NOMO-1 (cell line): ENCODE measurements at regions not wholly inside any gene's neighbourhood (a gene's known extent, or its start where the extent isn't known, plus 50 kb on each side); places are given as distances from the start of the nearest gene placed in this dataset.

ENCODE experiments used
- DNase-seq, 2 experiments: peaks; one replicate each; lab custom pipeline; 2025; ENCODE audit not compliant: unreplicated experiment in 2 of 2; lab: John Stamatoyannopoulos, UW

GRCh38 chr9:134243778-134244467 lies 79.6 kb upstream of the RNU6ATAC start:
- peak; percentile 87 to 99 for DNase-seq

GRCh38 chr9:134245179-134245578 lies 80.8 kb upstream of the RNU6ATAC start:
- DNase-seq: no peak

- DNase-seq: no peak
Observed at GRCh38 chr9:134247918-134248631, 78.2 kb upstream of the RXRA start.

GRCh38 chr9:134251296-134252069 lies 74.8 kb upstream of the RXRA start:
- no peak for DNase-seq

GRCh38 chr9:134252084-134252830 lies 74.0 kb upstream of the RXRA start:
- DNase-seq: no peak

- no peak for DNase-seq
Observed at GRCh38 chr9:134253606-134254205, 72.5 kb upstream of the RXRA start.

GRCh38 chr9:134258332-134258731 lies 67.9 kb upstream of the RXRA start:
- DNase-seq: no peak

- no peak for DNase-seq
Observed at GRCh38 chr9:134258828-134259546, 67.3 kb upstream of the RXRA start.

GRCh38 chr9:134259708-134260107 lies 66.5 kb upstream of the RXRA start:
- DNase-seq: no peak

GRCh38 chr9:134260801-134261200 lies 65.5 kb upstream of the RXRA start:
- DNase-seq: no peak

GRCh38 chr9:134262035-134262434 lies 64.2 kb upstream of the RXRA start:
- no peak for DNase-seq

- DNase-seq: no peak
Observed at GRCh38 chr9:134263596-134263995, 62.7 kb upstream of the RXRA start.

GRCh38 chr9:134264169-134264568 lies 62.1 kb upstream of the RXRA start:
- no peak for DNase-seq

GRCh38 chr9:134265078-134265477 lies 61.2 kb upstream of the RXRA start:
- no peak for DNase-seq

- no peak for DNase-seq
Observed at GRCh38 chr9:134266418-134266817, 59.8 kb upstream of the RXRA start.

GRCh38 chr9:134267305-134267880 lies 58.9 kb upstream of the RXRA start:
- no peak for DNase-seq

- DNase-seq: peak; percentile 85 to 92
Observed at GRCh38 chr9:134267881-134268724, 58.2 kb upstream of the RXRA start.

GRCh38 chr9:134268747-134269146 lies 57.5 kb upstream of the RXRA start:
- no peak for DNase-seq
